Tibial artery (tissue), 4 donors: ENCODE measurements at regions not wholly inside any gene's neighbourhood (a gene's known extent, or its start where the extent isn't known, plus 50 kb on each side); places are given as distances from the start of the nearest gene placed in this dataset.
A peak's percentile ranks its signal among the peaks of the same experiment; 100 is the strongest.

Experiments
- DNase-seq, 2 donors: peaks; one replicate each; pipeline ENCODE4 v3.0.0-alpha.2; 2019
- H3K27ac ChIP-seq, 2 donors: fragments of 200-600 bp; sonication (generic) in 1 of 2; 1 replicate in 1 of 2; 2 replicates in 1 of 2; pipeline ENCODE4 v1.5.1; 2018 to 2019; ENCODE audit warnings: mild to moderate bottlenecking in 1 of 2
- H3K27me3 ChIP-seq, 2 donors: fragments of 200-600 bp; sonication (generic) in 1 of 2; one replicate each; pipeline versions ENCODE4 v1.5.1 to v1.6.0; 2016 to 2019
- H3K36me3 ChIP-seq, 3 donors: fragments of 200-600 bp; sonication (generic) in 2 of 3; one replicate each; pipeline ENCODE4 v1.5.1; 2016 to 2019; ENCODE audit warnings: mild to moderate bottlenecking in 2 of 3
- H3K4me1 ChIP-seq, 4 donors: fragments of 200-600 bp; sonication (generic) in 2 of 4; 1 replicate in 3 of 4; 2 replicates in 1 of 4; pipeline ENCODE4 v1.5.1; 2016 to 2019
- H3K4me3 ChIP-seq, 2 donors: fragments of 200-600 bp; sonication (generic) in 1 of 2; 1 replicate in 1 of 2; 2 replicates in 1 of 2; pipeline ENCODE4 v1.5.1; 2018 to 2019; ENCODE audit warnings: mild to moderate bottlenecking in 2 of 2
- H3K9me3 ChIP-seq, 3 donors: fragments of 200-600 bp; sonication (generic) in 1 of 3; one replicate each; pipeline ENCODE4 v1.5.1; 2016 to 2019
- intact Hi-C: fragments of 100-400 bp; cut with DNase I; formaldehyde crosslinking; loops from one replicate; pipeline ENCODE4 v1.15.0; 2023; ENCODE audit warnings: low total_unique reads
- TF ChIP-seq, protein P1 (sequence below), 2 experiments: fragments of 200-600 bp in 1 of 2; fragments of 450-650 bp in 1 of 2; IDR thresholded peaks; one replicate each; pipeline ENCODE4 v1.5.1; 2017 to 2019; ENCODE audit warnings: antibody characterized with exemption in 2 of 2, mild to moderate bottlenecking in 1 of 2, moderate library complexity in 1 of 2

DNA sequence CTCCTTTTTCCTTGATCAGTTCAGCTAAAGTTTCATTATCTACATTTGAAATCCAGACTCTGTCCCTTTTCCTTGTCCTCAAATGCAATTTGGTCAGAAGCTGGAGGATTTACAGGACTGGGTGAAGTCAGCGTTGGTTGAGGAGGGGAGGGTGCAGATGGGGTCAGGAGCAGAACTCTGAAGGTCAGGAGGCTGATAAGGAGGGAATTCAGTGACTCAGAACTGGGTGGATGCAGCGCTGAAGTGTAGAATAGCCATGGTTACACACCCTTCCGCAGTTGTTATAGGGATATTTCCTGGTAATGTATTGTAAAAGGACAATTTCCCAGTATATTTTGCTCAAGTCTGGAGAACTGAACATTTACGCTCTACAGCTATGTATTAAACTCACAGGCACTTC lies 133.1 kb upstream of the FOXA2 start:
- no peak overlapping the region for H3K4me3 ChIP-seq
- no peaks in the 10 kb centered on the region for H3K27me3 ChIP-seq
- H3K9me3 ChIP-seq, result no peaks in the 10 kb centered on the region
- peaks cover 0 to 34% (median 15%) of the 10 kb centered on the region in 4 donors for H3K4me1 ChIP-seq
- DNase-seq, result no peak
- H3K36me3 ChIP-seq, result no peaks in the 10 kb centered on the region
- TF ChIP-seq, protein P1, sequence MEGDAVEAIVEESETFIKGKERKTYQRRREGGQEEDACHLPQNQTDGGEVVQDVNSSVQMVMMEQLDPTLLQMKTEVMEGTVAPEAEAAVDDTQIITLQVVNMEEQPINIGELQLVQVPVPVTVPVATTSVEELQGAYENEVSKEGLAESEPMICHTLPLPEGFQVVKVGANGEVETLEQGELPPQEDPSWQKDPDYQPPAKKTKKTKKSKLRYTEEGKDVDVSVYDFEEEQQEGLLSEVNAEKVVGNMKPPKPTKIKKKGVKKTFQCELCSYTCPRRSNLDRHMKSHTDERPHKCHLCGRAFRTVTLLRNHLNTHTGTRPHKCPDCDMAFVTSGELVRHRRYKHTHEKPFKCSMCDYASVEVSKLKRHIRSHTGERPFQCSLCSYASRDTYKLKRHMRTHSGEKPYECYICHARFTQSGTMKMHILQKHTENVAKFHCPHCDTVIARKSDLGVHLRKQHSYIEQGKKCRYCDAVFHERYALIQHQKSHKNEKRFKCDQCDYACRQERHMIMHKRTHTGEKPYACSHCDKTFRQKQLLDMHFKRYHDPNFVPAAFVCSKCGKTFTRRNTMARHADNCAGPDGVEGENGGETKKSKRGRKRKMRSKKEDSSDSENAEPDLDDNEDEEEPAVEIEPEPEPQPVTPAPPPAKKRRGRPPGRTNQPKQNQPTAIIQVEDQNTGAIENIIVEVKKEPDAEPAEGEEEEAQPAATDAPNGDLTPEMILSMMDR (IDR thresholded peaks at IDR 0.05), result no peak
- intact Hi-C loops, result no loop called here
- H3K27ac ChIP-seq, result peak overlapping the region; percentile 46 to 66

DNA sequence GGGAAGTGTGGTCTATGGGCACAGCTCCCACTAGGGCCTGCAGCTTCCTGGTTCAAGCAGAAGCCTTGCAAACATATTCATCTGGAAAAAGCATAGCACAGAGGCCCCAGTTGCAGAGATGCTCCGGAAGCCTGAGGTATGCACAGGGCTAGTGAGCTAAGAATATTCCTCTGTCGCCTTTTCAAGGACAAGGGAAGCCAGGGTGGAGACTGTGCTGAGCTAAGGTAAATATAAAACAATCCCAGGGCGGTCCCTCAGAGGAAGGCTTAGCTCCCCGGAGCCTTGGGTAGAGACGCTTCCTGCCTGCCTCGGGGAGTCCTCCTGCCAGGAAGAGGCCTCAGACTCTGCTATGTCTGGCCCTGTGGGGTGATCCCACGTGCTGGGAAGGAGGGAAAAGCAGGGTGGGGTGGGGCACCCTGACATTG lies 134.8 kb upstream of the FOXA2 start:
- DNase-seq, result no peak
- Histone ChIP-seq H3K27ac (no peak overlapping the region), H3K27me3 (no peaks in the 10 kb centered on the region), H3K36me3 (no peaks in the 10 kb centered on the region), H3K4me1 (peaks cover 0 to 34% (median 15%) of the 10 kb centered on the region in 4 donors), H3K9me3 (no peaks in the 10 kb centered on the region), H3K4me3 (no peak overlapping the region)
- TF ChIP-seq, protein P1 (IDR thresholded peaks at IDR 0.05), result no peak
- intact Hi-C loops, result no loop called here

DNA sequence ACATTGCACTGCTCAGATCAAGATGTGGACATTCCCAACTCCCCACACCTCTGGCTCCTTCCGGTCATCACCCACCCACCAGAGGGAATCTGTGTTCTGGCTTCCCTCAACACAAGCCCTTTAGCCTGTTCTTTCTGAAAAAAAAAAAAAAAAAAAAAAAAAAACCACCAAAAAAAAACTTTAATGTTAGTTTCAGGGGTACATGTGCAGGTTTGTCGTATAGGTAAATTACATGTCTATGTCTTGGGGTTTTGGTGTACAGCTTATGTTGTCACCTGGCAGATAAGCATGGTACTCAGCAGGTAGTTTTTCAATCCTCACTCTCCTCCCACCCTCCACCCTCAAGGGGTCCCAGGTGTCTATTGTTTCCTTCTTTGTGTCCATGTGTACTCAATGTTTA lies 135.8 kb upstream of the FOXA2 start:
- DNase-seq, result no peak
- no peaks in the 10 kb centered on the region for H3K9me3 ChIP-seq
- TF ChIP-seq, protein P1 (IDR thresholded peaks at IDR 0.05), result no peak
- peaks cover 0 to 34% (median 15%) of the 10 kb centered on the region in 4 donors for H3K4me1 ChIP-seq
- H3K27ac ChIP-seq, result no peak overlapping the region
- H3K36me3 ChIP-seq, result no peaks in the 10 kb centered on the region
- H3K4me3 ChIP-seq, result no peak overlapping the region
- no peaks in the 10 kb centered on the region for H3K27me3 ChIP-seq
- intact Hi-C loops, result no loop called here

DNA sequence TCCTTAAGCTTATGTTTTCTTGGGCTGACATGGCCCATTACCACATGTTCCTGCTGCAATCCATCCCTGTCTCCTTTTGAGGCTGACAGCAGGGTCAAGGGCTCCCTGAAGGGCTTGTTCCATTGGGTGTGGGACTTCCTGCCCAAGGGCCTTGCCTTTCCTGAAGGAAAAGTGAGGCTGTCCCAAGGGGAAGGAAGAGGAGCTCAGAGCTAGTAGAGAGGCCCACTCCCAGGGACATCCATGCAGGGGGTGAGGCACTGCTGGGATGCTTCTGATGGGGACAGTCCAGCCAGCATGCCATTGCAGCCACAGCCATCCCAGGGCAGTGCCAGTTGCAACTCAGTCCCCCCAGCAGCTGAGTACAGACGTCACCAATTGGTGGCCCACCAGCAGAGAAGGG lies 138.4 kb upstream of the FOXA2 start:
- intact Hi-C loops, result no loop called here
- Histone ChIP-seq H3K4me3 (no peak overlapping the region), H3K4me1 (peaks cover 0 to 18% (median 5%) of the 10 kb centered on the region in 4 donors), H3K27ac (no peak overlapping the region), H3K27me3 (no peaks in the 10 kb centered on the region), H3K9me3 (no peaks in the 10 kb centered on the region), H3K36me3 (no peaks in the 10 kb centered on the region)
- DNase-seq, result no peak
- TF ChIP-seq, protein P1 (IDR thresholded peaks at IDR 0.05), result no peak

DNA sequence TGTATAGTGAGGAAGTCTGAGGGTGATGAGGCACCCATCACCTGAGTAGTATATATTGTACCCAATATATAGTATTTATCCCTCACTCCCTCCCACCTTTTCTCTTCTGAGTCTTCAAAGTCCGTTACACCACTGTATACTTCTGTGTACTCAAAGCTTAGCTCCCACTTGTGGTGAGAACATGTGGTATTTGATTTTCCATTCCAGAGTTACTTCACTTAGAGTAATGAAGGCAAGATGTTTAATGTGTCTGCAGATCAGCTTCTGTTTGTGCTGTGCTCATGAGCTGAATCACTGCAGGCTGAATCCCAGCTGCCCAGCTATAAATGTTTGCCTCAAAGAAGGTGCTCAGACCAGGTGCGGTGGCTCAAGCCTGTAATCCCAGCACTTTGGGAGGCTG lies 139.3 kb upstream of the FOXA2 start:
- Histone ChIP-seq H3K9me3 (no peaks in the 10 kb centered on the region), H3K27ac (no peak overlapping the region)

More for the DNA sequence above, 139.3 kb upstream of the FOXA2 start:
- DNase-seq, result no peak
- Histone ChIP-seq H3K27me3 (no peaks in the 10 kb centered on the region), H3K4me1 (peaks cover 0 to 18% (median 6%) of the 10 kb centered on the region in 4 donors), H3K36me3 (no peaks in the 10 kb centered on the region), H3K4me3 (no peak overlapping the region)
- intact Hi-C loops, result no loop called here
- TF ChIP-seq, protein P1 (IDR thresholded peaks at IDR 0.05), result no peak
